ENCODE measurements at regions not wholly inside any gene's neighbourhood (a gene's known extent, or its start where the extent isn't known, plus 50 kb on each side); places are given as distances from the start of the nearest gene placed in this dataset.

GRCh38 chr6:119862719-119863118 is 513.2 kb upstream of the MAN1A1 start:
- Histone ChIP-seq H3K56ac (replicated peaks; ENCODE audit: insufficient read length, low read depth, low read length) (no peak overlapping the region), H3K4me2 (ENCODE audit: insufficient read depth in 1 of 2, low read depth in 2 of 2, low read length in 2 of 2) (no peak overlapping the region), H3K18ac (ENCODE audit: extremely low read depth, low read length) (no peak overlapping the region), H2BK15ac (ENCODE audit: low read length) (no peak overlapping the region), H2BK120ac (replicated peaks; ENCODE audit: low read depth, low read length) (no peak overlapping the region), H3K23me2 (ENCODE audit: low read depth, low read length) (no peaks in the 10 kb centered on the region; the same call in 1 of the 2 replicates), H3K4me1 (replicated peaks in 1 of 4; ENCODE audit: control insufficient read depth in 3 of 4, insufficient read depth in 4 of 4, low read length in 3 of 4) (peaks cover 0 to 5% (median 2%) of the 10 kb centered on the region in 4 experiments; a peak in 2 of 7 replicates), H4K20me1 (replicated peaks in 1 of 2; ENCODE audit: control insufficient read depth in 1 of 2, insufficient read depth in 2 of 2, low read length in 2 of 2) (no peaks in the 10 kb centered on the region), H3K4ac (replicated peaks; ENCODE audit: insufficient read length, low read depth, low read length) (no peak overlapping the region), H2BK12ac (ENCODE audit: low read depth, low read length) (no peak overlapping the region), H3K4me3 (ENCODE audit: extremely low read depth in 1 of 4, insufficient read depth in 2 of 4, low read depth in 3 of 4, low read length in 4 of 4) (no peak overlapping the region), H3K27me3 (replicated peaks in 1 of 4; ENCODE audit: control insufficient read depth in 3 of 4, extremely low read depth in 1 of 4, insufficient read depth in 3 of 4, low read length in 3 of 4) (no peaks in the 10 kb centered on the region), H2AK5ac (ENCODE audit: low read depth, low read length) (no peak overlapping the region), H2BK20ac (ENCODE audit: low read length) (no peak overlapping the region), H3K14ac (ENCODE audit: insufficient read length) (no peak overlapping the region), H3K79me1 (ENCODE audit: low read depth, low read length) (no peaks in the 10 kb centered on the region), H3K9ac (replicated peaks in 1 of 4; ENCODE audit: extremely low read depth in 1 of 4, low read depth in 3 of 4, low read length in 3 of 4) (no peak overlapping the region), H4K8ac (ENCODE audit: extremely low read depth, insufficient read depth, low read length) (no peak overlapping the region), H3K9me3 (ENCODE audit: insufficient read depth in 2 of 2, low read depth in 1 of 2, low read length in 1 of 2) (no peaks in the 10 kb centered on the region), H3K79me2 (ENCODE audit: control insufficient read depth in 1 of 2, insufficient read depth in 2 of 2, low read length in 2 of 2) (no peaks in the 10 kb centered on the region), H4K91ac (replicated peaks; ENCODE audit: insufficient read length, low read length) (no peak overlapping the region), H3K36me3 (ENCODE audit: control insufficient read depth in 2 of 4, insufficient read depth in 4 of 4, low read length in 3 of 4) (no peaks in the 10 kb centered on the region), H2AFZ (ENCODE audit: low read length) (no peak overlapping the region), H2BK5ac (ENCODE audit: low read depth, low read length) (no peak overlapping the region), H3K23ac (ENCODE audit: insufficient read length) (no peak overlapping the region), H4K5ac (ENCODE audit: insufficient read length, low read depth, low read length) (no peak overlapping the region), H3K27ac (ENCODE audit: low read depth, low read length) (no peak overlapping the region)
- FAIRE-seq, result no peak
- POLR2A ChIA-PET (ENCODE audit: partially characterized antibody), result no interaction called here
- DNase-seq (ENCODE audit: low read depth in 1 of 2, low spot score in 2 of 2), result no peak
- 94% methylated on average over 1 of the region's 1 CpG; no CpG with 5 or more reads in 1 of the 2 experiments for WGBS, 2 experiments (ENCODE audit: extremely low coverage in 1 of 2, insufficient coverage in 1 of 2, insufficient read length in 1 of 2, insufficient replicate concordance in 2 of 2, low coverage in 1 of 2, low lambda C conversion rate in 2 of 2, missing lambda C conversion rate in 1 of 2)
- CTCF ChIA-PET (ENCODE audit: partially characterized antibody), result no interaction called here
- no peak for TF ChIP-seq CEBPB (IDR thresholded peaks at IDR 0.05; ENCODE audit: low read depth, low read length)
